Neural crest cell (in vitro differentiated cells): ENCODE measurements at regions not wholly inside any gene's neighbourhood (a gene's known extent, or its start where the extent isn't known, plus 50 kb on each side); places are given as distances from the start of the nearest gene placed in this dataset.

Experiments
- DNase-seq: peaks from one replicate; pipeline ENCODE4 v3.0.0; 2021; ENCODE audit warnings: low read depth, mixed read lengths, low spot score
- H3K27ac Mint-ChIP-seq: one replicate; pipeline ENCODE4 v1.8.0; 2021; ENCODE audit warnings: mild to moderate bottlenecking, mixed read lengths; ENCODE audit not compliant: unreplicated experiment
- H3K27me3 Mint-ChIP-seq: 2 replicates; pipeline ENCODE4 v1.8.0; 2021; ENCODE audit warnings: low read depth, mild to moderate bottlenecking, mixed read lengths
- H3K36me3 Mint-ChIP-seq: 2 replicates; pipeline ENCODE4 v1.8.0; 2021; ENCODE audit warnings: low read depth, mild to moderate bottlenecking, mixed read lengths
- H3K4me1 Mint-ChIP-seq: 2 replicates; pipeline ENCODE4 v1.8.0; 2021; ENCODE audit warnings: mixed read lengths
- H3K4me3 Mint-ChIP-seq: one replicate; pipeline ENCODE4 v1.8.0; 2021; ENCODE audit warnings: mild to moderate bottlenecking, mixed read lengths
- H3K9me3 Mint-ChIP-seq: 2 replicates; pipeline ENCODE4 v1.8.0; 2021; ENCODE audit warnings: mixed read lengths
- TF ChIP-seq, protein P1 (sequence below): fragments of 200-600 bp; sonication (generic); conservative IDR thresholded peaks from 2 replicates; pipeline ENCODE4 v1.5.0; 2021; ENCODE audit warnings: antibody characterized with exemption, mild to moderate bottlenecking

DNA sequence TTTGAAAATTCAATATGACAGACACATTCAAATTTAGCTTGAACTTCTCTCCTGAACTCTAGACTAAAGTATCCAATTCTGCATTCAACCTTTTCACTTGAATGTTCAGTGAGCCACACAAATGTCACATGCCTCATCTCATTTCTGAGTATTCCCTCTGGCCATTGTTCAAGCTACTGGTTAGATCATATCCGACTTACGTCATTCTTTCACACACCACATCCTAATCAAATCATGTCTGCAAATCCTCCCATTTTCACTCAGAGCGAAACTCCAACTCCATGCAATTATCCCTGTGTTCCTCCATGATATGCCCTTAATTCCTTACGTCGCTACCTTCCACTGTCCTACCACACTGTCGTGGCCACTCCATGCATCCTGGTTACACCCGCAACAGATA is 425.1 kb downstream of the CBLN2 start:
- no peaks in the 10 kb centered on the region for H3K27me3 Mint-ChIP-seq
- no peak overlapping the region for H3K4me3 Mint-ChIP-seq
- H3K27ac Mint-ChIP-seq: no peak overlapping the region
- H3K9me3 Mint-ChIP-seq: peaks cover 5% of the 10 kb centered on the region
- DNase-seq: no peak
- TF ChIP-seq, protein P1, sequence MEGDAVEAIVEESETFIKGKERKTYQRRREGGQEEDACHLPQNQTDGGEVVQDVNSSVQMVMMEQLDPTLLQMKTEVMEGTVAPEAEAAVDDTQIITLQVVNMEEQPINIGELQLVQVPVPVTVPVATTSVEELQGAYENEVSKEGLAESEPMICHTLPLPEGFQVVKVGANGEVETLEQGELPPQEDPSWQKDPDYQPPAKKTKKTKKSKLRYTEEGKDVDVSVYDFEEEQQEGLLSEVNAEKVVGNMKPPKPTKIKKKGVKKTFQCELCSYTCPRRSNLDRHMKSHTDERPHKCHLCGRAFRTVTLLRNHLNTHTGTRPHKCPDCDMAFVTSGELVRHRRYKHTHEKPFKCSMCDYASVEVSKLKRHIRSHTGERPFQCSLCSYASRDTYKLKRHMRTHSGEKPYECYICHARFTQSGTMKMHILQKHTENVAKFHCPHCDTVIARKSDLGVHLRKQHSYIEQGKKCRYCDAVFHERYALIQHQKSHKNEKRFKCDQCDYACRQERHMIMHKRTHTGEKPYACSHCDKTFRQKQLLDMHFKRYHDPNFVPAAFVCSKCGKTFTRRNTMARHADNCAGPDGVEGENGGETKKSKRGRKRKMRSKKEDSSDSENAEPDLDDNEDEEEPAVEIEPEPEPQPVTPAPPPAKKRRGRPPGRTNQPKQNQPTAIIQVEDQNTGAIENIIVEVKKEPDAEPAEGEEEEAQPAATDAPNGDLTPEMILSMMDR: no peak
- no peaks in the 10 kb centered on the region for H3K36me3 Mint-ChIP-seq
- no peaks in the 10 kb centered on the region for H3K4me1 Mint-ChIP-seq

- Mint-ChIP-seq H3K27ac (no peak overlapping the region), H3K9me3 (peaks cover 4% of the 10 kb centered on the region), H3K4me3 (no peak overlapping the region), H3K27me3 (no peaks in the 10 kb centered on the region), H3K36me3 (no peaks in the 10 kb centered on the region), H3K4me1 (no peaks in the 10 kb centered on the region)
- no peak for DNase-seq
- TF ChIP-seq, protein P1: no peak
Measured at GRCh38 chr18:72114801-72115594, 429.1 kb downstream of the CBLN2 start.

DNA sequence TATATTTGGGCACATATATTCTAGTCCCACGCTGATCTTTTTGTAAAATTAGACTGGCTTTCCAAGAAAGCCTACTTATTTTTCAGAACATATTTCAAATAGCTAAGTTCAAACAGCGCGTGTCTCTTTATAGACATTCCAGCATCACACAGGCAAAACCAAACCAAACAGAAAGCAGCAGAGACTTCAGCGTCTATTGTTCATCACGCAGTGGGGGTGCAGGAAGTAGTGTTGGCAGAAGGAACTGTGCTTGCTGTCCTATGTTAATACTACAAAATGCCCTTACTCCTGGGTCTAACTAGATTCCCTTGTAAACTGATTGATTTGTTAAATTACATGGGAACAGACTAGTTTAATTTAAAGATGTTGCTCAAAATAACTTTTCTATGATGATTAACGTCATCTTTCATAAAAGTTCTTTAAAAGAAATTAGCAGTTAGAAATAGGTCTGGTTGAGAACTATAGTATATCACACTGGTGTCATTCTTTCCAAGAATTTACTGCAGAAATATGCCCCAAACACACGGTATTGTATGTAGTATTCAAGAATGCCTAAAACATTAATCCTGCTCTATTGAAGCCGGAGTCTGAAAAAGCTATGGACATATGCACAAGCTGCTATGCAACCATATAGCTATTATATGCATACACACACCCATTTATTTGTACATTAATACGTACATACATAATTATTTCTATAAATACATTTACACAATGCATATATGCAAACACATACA is 436.3 kb downstream of the CBLN2 start:
- TF ChIP-seq, protein P1: no peak
- Mint-ChIP-seq H3K36me3 (no peaks in the 10 kb centered on the region), H3K4me3 (no peak overlapping the region), H3K9me3 (no peaks in the 10 kb centered on the region), H3K27me3 (no peaks in the 10 kb centered on the region), H3K27ac (peak overlapping the region; percentile 3), H3K4me1 (peaks cover 13% of the 10 kb centered on the region)
- peak; percentile 9 for DNase-seq

- no peaks in the 10 kb centered on the region for H3K27me3 Mint-ChIP-seq
- no peak for DNase-seq
- TF ChIP-seq, protein P1: no peak
- peaks cover 18% of the 10 kb centered on the region for H3K4me1 Mint-ChIP-seq
- H3K9me3 Mint-ChIP-seq: no peaks in the 10 kb centered on the region
- no peak overlapping the region for H3K4me3 Mint-ChIP-seq
- no peak overlapping the region for H3K27ac Mint-ChIP-seq
- H3K36me3 Mint-ChIP-seq: no peaks in the 10 kb centered on the region
Measured at GRCh38 chr18:72104851-72105250, 439.3 kb downstream of the CBLN2 start.

DNA sequence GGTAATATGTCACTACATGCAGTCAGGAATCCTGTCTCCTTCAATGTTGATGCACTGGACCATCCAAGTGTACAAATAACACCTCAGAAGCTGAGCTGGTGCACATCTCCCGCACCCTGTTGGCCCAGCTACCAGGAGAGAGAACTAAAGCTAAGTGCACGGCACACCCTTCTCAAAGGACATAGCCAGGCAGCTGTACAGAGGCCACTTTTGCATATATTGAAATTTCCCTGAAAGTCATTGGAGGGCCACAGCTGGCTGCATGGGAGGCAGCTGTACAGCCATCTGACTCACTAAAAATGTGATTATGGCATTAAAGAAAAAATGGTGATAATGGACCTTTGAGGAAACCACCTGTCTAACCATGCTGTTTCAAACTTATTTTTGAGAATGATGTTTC is 441.7 kb downstream of the CBLN2 start:
- Mint-ChIP-seq H3K4me1 (peaks cover 5% of the 10 kb centered on the region), H3K4me3 (no peak overlapping the region), H3K27ac (no peak overlapping the region), H3K27me3 (no peaks in the 10 kb centered on the region), H3K36me3 (peaks cover 3% of the 10 kb centered on the region), H3K9me3 (peaks cover 3% of the 10 kb centered on the region)
- TF ChIP-seq, protein P1: no peak
- DNase-seq: no peak
